GM10266 (cell line): ENCODE measurements at regions not wholly inside any gene's neighbourhood (a gene's known extent, or its start where the extent isn't known, plus 50 kb on each side); places are given as distances from the start of the nearest gene placed in this dataset.
"Not testable (repeated sequence)": the region's sequence is repeated elsewhere in the genome, so short reads cannot be mapped to it uniquely, and the experiment has no call there.

Source experiments
- DNase-seq: peaks from one replicate; pipeline ENCODE4 v3.0.0; 2012; ENCODE audit errors: extremely low spot score
- CTCF ChIP-seq: IDR thresholded peaks from 2 replicates; pipeline ENCODE4 v1.5.1; 2012; ENCODE audit warnings: mild to moderate bottlenecking, low read depth; ENCODE audit not compliant: control insufficient read depth, insufficient read depth; ENCODE audit errors: missing control alignments

GRCh38 chr15:63441266-63441665 lies 59.6 kb upstream of the CA12 start:
- no peak for DNase-seq

GRCh38 chr15:63442080-63442479 lies 60.4 kb upstream of the CA12 start:
- TF ChIP-seq CTCF = no peak
- DNase-seq = no peak

More at GRCh38 chr15:63441266-63441665, 59.6 kb upstream of the CA12 start:
- TF ChIP-seq CTCF = no peak

GRCh38 chr15:63444611-63445010 lies 59.8 kb upstream of the USP3 start:
- TF ChIP-seq CTCF = no peak
- no peak for DNase-seq

GRCh38 chr15:63446255-63446654 lies 58.1 kb upstream of the USP3 start:
- no peak for DNase-seq
- TF ChIP-seq CTCF = no peak

- no peak for TF ChIP-seq CTCF
- no peak for DNase-seq
These were observed 57.2 kb upstream of the USP3 start for GRCh38 chr15:63447017-63447676.

- TF ChIP-seq CTCF = no peak
- no peak for DNase-seq
These were observed 56.1 kb upstream of the USP3 start for GRCh38 chr15:63448266-63448665.

- not testable (repeated sequence) for DNase-seq
These were observed 55.4 kb upstream of the USP3 start for GRCh38 chr15:63448872-63449555.

- no peak for TF ChIP-seq CTCF
- no peak for DNase-seq
These were observed 54.7 kb upstream of the USP3 start for GRCh38 chr15:63449731-63450130.
